Breast epithelium (tissue), 4 donors: ENCODE measurements at regions not wholly inside any gene's neighbourhood (a gene's known extent, or its start where the extent isn't known, plus 50 kb on each side); places are given as distances from the start of the nearest gene placed in this dataset.

Source experiments
- DNase-seq, 2 donors: peaks; one replicate each; pipeline ENCODE4 v3.0.0-alpha.2; 2019; ENCODE audit warnings: low spot score in 2 of 2
- H3K27ac ChIP-seq, 2 donors: fragments of 200-600 bp; sonication (generic) in 1 of 2; one replicate each; pipeline ENCODE4 v1.5.1; 2016 to 2019; ENCODE audit warnings: mild to moderate bottlenecking in 1 of 2
- H3K27me3 ChIP-seq, 2 donors: fragments of 200-600 bp; sonication (generic) in 1 of 2; one replicate each; pipeline versions ENCODE4 v1.5.1 to v1.6.0; 2017 to 2019; ENCODE audit warnings: control low read depth in 1 of 2, mild to moderate bottlenecking in 1 of 2
- H3K36me3 ChIP-seq: fragments of 200-600 bp; one replicate; pipeline ENCODE4 v1.5.1; 2019
- H3K4me1 ChIP-seq, 2 donors: fragments of 200-600 bp; sonication (generic); one replicate each; pipeline ENCODE4 v1.5.1; 2016 to 2019; ENCODE audit warnings: control low read depth in 1 of 2
- H3K4me3 ChIP-seq, 3 donors: fragments of 200-600 bp; sonication (generic); 1 replicate in 2 of 3; 2 replicates in 1 of 3; pipeline ENCODE4 v1.5.1; 2016 to 2019; ENCODE audit warnings: mild to moderate bottlenecking in 3 of 3, moderate library complexity in 2 of 3
- H3K9me3 ChIP-seq, 2 donors: fragments of 200-600 bp; sonication (generic) in 1 of 2; one replicate each; pipeline ENCODE4 v1.5.1; 2016 to 2019; ENCODE audit warnings: control low read depth in 1 of 2
- CTCF ChIP-seq, 3 donors: fragments of 450-650 bp; IDR thresholded peaks; one replicate each; pipeline ENCODE4 v1.5.1; 2016 to 2017; ENCODE audit warnings: antibody characterized with exemption in 3 of 3, mild to moderate bottlenecking in 3 of 3, moderate library complexity in 3 of 3
- POLR2A ChIP-seq: fragments of 450-650 bp; IDR thresholded peaks from one replicate; pipeline ENCODE4 v1.6.1; 2016; ENCODE audit warnings: antibody characterized with exemption, mild to moderate bottlenecking, moderate library complexity
- POLR2AphosphoS5 ChIP-seq, 3 donors: sonication (generic); formaldehyde crosslinking; IDR thresholded peaks; one replicate each; pipeline ENCODE4 v1.6.1; 2017; ENCODE audit warnings: antibody characterized with exemption in 3 of 3
- intact Hi-C: fragments of 100-400 bp; cut with DNase I; formaldehyde crosslinking; loops from one replicate; pipeline ENCODE4 v1.15.1; 2023; ENCODE audit warnings: low total_unique reads

- Histone ChIP-seq H3K4me3 (no peak overlapping the region), H3K9me3 (no peaks in the 10 kb centered on the region), H3K27ac (no peak overlapping the region), H3K36me3 (no peaks in the 10 kb centered on the region), H3K4me1 (no peaks in the 10 kb centered on the region), H3K27me3 (no peaks in the 10 kb centered on the region)
- no peak for DNase-seq
- intact Hi-C loops: no loop called here
- TF ChIP-seq POLR2AphosphoS5 (IDR thresholded peaks at IDR 0.05) (no peak), POLR2A (no peak), CTCF (IDR thresholded peaks at IDR 0.05) (no peak)
These were observed 491.4 kb downstream of the LRRC70 start for GRCh38 chr5:63070001-63070400.

- Histone ChIP-seq H3K4me3 (no peak overlapping the region), H3K36me3 (no peaks in the 10 kb centered on the region), H3K4me1 (no peaks in the 10 kb centered on the region), H3K27me3 (no peaks in the 10 kb centered on the region), H3K9me3 (no peaks in the 10 kb centered on the region), H3K27ac (no peak overlapping the region)
- DNase-seq: no peak
- intact Hi-C loops: no loop called here
- no peak for TF ChIP-seq POLR2A
- TF ChIP-seq CTCF (IDR thresholded peaks at IDR 0.05): no peak
- no peak for TF ChIP-seq POLR2AphosphoS5 (IDR thresholded peaks at IDR 0.05)
These were observed 476.8 kb downstream of the LRRC70 start for GRCh38 chr5:63055421-63055820.

GRCh38 chr5:63053019-63053638 is 474.5 kb downstream of the LRRC70 start:
- Histone ChIP-seq H3K4me3 (no peak overlapping the region), H3K4me1 (no peaks in the 10 kb centered on the region), H3K27me3 (no peaks in the 10 kb centered on the region), H3K9me3 (no peaks in the 10 kb centered on the region), H3K27ac (peak overlapping the region in 1 of 2 donors; percentile 14), H3K36me3 (no peaks in the 10 kb centered on the region)
- peak in 1 of 2 donors; percentile 36 for DNase-seq
- TF ChIP-seq CTCF (IDR thresholded peaks at IDR 0.05) (no peak), POLR2AphosphoS5 (IDR thresholded peaks at IDR 0.05) (no peak), POLR2A (no peak)
- intact Hi-C loops: no loop called here

GRCh38 chr5:63050916-63051315 is 472.3 kb downstream of the LRRC70 start:
- no peaks in the 10 kb centered on the region for H3K27me3 ChIP-seq
- intact Hi-C loops: no loop called here
- no peaks in the 10 kb centered on the region for H3K36me3 ChIP-seq

GRCh38 chr5:63049935-63050334 is 471.3 kb downstream of the LRRC70 start:
- intact Hi-C loops: no loop called here
- Histone ChIP-seq H3K27me3 (no peaks in the 10 kb centered on the region), H3K9me3 (no peaks in the 10 kb centered on the region), H3K36me3 (no peaks in the 10 kb centered on the region), H3K4me1 (no peaks in the 10 kb centered on the region), H3K27ac (no peak overlapping the region), H3K4me3 (no peak overlapping the region)
- no peak for DNase-seq
- no peak for TF ChIP-seq CTCF (IDR thresholded peaks at IDR 0.05)
- TF ChIP-seq POLR2AphosphoS5 (IDR thresholded peaks at IDR 0.05): no peak
- TF ChIP-seq POLR2A: no peak

More at GRCh38 chr5:63050916-63051315, 472.3 kb downstream of the LRRC70 start:
- Histone ChIP-seq H3K9me3 (no peaks in the 10 kb centered on the region), H3K4me3 (no peak overlapping the region), H3K4me1 (no peaks in the 10 kb centered on the region), H3K27ac (no peak overlapping the region)
- DNase-seq: no peak
- TF ChIP-seq CTCF (IDR thresholded peaks at IDR 0.05): no peak
- no peak for TF ChIP-seq POLR2A
- TF ChIP-seq POLR2AphosphoS5 (IDR thresholded peaks at IDR 0.05): no peak
